ENCODE measurements at regions not wholly inside any gene's neighbourhood (a gene's known extent, or its start where the extent isn't known, plus 50 kb on each side); places are given as distances from the start of the nearest gene placed in this dataset.

DNA sequence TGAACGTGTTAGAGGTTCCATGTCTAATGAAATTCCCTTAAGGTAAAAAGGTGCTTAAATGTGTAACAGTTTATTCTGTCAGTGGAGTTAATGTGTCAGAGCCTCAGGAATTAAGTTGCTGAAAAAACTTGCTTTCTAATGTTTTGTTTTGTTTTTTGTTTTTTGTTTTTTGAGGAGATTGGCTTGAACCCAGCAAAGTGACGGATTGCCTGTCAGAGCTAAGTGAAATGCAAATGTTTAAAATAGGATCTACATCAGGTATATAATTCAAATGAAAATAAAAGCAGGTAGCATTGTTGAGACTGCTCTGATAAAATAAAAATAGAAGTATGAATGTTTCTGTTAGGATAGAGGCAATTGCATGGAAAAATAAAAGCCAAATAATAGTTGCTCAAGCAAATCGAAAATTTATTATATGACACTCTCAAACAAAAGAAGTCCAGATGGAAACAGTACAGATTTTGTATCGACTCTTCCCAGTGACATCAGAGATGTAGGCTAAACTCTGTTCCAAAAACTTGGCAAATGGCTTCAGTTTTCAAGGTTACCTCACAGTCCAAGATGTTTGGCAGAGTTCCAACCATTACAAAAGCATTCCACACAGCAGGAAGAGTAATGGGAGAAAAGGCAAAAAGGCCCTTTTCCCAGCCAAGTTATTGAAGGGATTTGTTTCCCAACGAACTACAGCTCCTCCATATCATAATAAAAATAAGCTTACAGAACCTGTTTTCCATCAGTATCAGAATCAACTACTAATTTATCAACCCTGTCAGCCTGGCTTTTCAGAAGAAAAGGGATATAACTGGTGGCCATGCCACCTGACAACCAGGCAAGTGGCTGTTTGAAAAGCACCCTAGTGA, 291.0 kb downstream of the TBL1XR1 start:
- Histone ChIP-seq H3K9me3 (no peaks in the 10 kb centered on the region), H3K4me1 (no peaks in the 10 kb centered on the region), H3K4me3 (no peak overlapping the region), H3K27me3 (ENCODE audit: insufficient read depth in 3 of 3, low read length in 2 of 3) (no peaks in the 10 kb centered on the region), H3K36me3 (ENCODE audit: insufficient read depth in 1 of 2, low read depth in 1 of 2) (no peaks in the 10 kb centered on the region), H3K27ac (no peak overlapping the region)
- TF ChIP-seq, protein P1, sequence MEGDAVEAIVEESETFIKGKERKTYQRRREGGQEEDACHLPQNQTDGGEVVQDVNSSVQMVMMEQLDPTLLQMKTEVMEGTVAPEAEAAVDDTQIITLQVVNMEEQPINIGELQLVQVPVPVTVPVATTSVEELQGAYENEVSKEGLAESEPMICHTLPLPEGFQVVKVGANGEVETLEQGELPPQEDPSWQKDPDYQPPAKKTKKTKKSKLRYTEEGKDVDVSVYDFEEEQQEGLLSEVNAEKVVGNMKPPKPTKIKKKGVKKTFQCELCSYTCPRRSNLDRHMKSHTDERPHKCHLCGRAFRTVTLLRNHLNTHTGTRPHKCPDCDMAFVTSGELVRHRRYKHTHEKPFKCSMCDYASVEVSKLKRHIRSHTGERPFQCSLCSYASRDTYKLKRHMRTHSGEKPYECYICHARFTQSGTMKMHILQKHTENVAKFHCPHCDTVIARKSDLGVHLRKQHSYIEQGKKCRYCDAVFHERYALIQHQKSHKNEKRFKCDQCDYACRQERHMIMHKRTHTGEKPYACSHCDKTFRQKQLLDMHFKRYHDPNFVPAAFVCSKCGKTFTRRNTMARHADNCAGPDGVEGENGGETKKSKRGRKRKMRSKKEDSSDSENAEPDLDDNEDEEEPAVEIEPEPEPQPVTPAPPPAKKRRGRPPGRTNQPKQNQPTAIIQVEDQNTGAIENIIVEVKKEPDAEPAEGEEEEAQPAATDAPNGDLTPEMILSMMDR (IDR thresholded peaks at IDR 0.05): no peak
- intact Hi-C loops (cut with DNase I): no loop called here
- no peak for DNase-seq
- no peak for ATAC-seq
- WGBS, 3 donors: 27 to 30% (median 29%) methylated on average over 5 of the region's 5 CpGs

DNA sequence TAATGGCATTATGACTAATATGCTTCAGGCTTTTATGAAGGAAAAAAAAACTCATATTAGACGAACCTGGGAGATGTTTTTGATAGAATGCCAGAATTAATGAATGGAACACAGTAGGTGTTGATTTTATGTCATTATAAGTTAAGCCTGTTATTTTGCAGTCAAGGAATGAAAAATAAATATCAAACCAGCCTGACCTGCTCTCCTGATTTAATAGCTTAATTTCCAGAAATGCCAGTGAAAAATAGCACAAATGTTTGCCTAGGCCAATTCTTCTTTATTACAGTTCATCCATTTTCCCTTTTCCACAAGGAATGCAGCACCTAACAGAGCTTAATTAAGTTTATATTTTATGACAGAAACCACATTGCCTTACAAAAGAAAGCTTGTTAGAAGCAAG, 292.0 kb downstream of the TBL1XR1 start:
- Histone ChIP-seq H3K27ac (no peak overlapping the region), H3K4me1 (no peaks in the 10 kb centered on the region), H3K4me3 (no peak overlapping the region), H3K27me3 (ENCODE audit: insufficient read depth in 3 of 3, low read length in 2 of 3) (no peaks in the 10 kb centered on the region), H3K9me3 (no peaks in the 10 kb centered on the region), H3K36me3 (ENCODE audit: insufficient read depth in 1 of 2, low read depth in 1 of 2) (no peaks in the 10 kb centered on the region)
- intact Hi-C loops (cut with DNase I): no loop called here
- 12 to 19% (median 13%) methylated on average over 1 of the region's 1 CpG for WGBS, 3 donors
- ATAC-seq (no peak), DNase-seq (no peak)
- TF ChIP-seq, protein P1 (IDR thresholded peaks at IDR 0.05): no peak

DNA sequence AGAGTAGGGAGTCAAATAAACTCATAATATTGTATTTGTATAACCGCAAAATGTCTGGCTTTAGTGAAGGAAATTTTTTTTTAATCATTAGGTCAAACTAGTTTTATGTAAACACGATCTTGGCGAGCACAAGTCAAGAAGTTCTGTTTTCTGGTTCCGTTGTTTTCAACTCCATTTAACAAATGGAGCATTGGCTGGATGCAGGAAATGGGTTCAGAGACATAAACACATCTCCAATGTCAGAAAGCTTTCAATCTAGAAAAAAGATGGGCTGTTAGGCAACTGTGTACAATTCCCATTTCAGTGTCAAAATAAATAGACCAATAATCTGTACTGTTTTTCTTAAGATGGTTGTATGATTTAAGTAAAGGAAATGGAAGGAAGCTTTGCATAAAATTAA, 292.8 kb downstream of the TBL1XR1 start:
- Histone ChIP-seq H3K27me3 (ENCODE audit: insufficient read depth in 3 of 3, low read length in 2 of 3) (no peaks in the 10 kb centered on the region), H3K4me3 (no peak overlapping the region), H3K9me3 (no peaks in the 10 kb centered on the region), H3K27ac (no peak overlapping the region), H3K36me3 (ENCODE audit: insufficient read depth in 1 of 2, low read depth in 1 of 2) (no peaks in the 10 kb centered on the region), H3K4me1 (no peaks in the 10 kb centered on the region)
- WGBS, 3 donors: 94 to 95% (median 94%) methylated on average over 4 of the region's 4 CpGs
- DNase-seq (no peak), ATAC-seq (no peak)
- TF ChIP-seq, protein P1 (IDR thresholded peaks at IDR 0.05): no peak
- intact Hi-C loops (cut with DNase I): no loop called here

DNA sequence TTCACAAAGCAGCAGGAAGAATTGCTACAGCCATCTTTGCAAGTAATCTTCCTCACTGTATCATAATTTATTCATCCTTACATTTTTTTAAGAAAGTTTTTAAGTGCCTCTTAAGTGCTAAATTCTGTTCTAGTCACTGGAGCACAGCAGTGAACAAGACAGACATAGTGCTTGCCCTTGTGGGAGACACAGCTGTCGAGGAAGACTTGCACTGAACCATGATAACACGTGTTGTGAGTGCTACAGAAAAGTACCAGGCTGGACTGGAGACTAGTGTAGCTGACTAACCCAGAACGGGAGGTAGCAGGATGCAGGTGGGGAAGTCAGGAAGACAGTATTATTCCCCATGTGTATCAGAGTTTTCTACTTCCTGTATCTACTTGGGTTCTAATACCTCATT, 300.6 kb downstream of the TBL1XR1 start:
- Histone ChIP-seq H3K4me3 (no peak overlapping the region), H3K9me3 (no peaks in the 10 kb centered on the region), H3K27me3 (ENCODE audit: insufficient read depth in 3 of 3, low read length in 2 of 3) (no peaks in the 10 kb centered on the region), H3K4me1 (no peaks in the 10 kb centered on the region), H3K36me3 (ENCODE audit: insufficient read depth in 1 of 2, low read depth in 1 of 2) (no peaks in the 10 kb centered on the region), H3K27ac (no peak overlapping the region)
- intact Hi-C loops (cut with DNase I): no loop called here
- DNase-seq: no peak
- TF ChIP-seq, protein P1 (IDR thresholded peaks at IDR 0.05): no peak
- ATAC-seq: no peak
- WGBS, 3 donors: 30 to 45% (median 33%) methylated on average over 3 of the region's 3 CpGs

DNA sequence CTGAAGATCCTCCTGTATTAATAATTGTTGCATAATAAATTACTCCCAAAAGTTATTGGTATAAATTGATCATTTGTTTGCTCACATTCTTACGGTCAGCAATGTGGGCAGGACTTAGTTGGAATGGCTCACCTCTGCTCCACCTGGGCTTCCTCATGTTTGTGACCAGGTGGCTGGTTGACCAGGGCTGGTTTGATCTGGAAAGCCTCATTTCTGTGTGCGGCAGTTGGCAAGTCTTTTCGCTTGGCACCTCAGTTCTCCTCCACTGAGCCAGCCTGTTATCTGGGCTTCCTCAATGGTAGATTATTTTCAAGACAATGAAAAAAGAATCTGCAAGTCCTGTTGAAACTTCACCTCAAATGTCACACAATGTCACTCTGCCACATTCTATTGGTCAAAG, 301.1 kb downstream of the TBL1XR1 start:
- H3K27me3 ChIP-seq (ENCODE audit: insufficient read depth in 3 of 3, low read length in 2 of 3): no peaks in the 10 kb centered on the region
- no peak overlapping the region for H3K27ac ChIP-seq
- no peak overlapping the region for H3K4me3 ChIP-seq
- WGBS, 3 donors: 84 to 95% (median 91%) methylated on average over 3 of the region's 3 CpGs
- ATAC-seq: no peak
- intact Hi-C loops (cut with DNase I): no loop called here
- no peaks in the 10 kb centered on the region for H3K9me3 ChIP-seq
- no peaks in the 10 kb centered on the region for H3K36me3 ChIP-seq (ENCODE audit: insufficient read depth in 1 of 2, low read depth in 1 of 2)
- TF ChIP-seq, protein P1 (IDR thresholded peaks at IDR 0.05): no peak
- no peaks in the 10 kb centered on the region for H3K4me1 ChIP-seq
- DNase-seq: no peak

All from psoas muscle (tissue), 7 donors.